Breast epithelium (tissue), 3 donors: ENCODE measurements at regions not wholly inside any gene's neighbourhood (a gene's known extent, or its start where the extent isn't known, plus 50 kb on each side); places are given as distances from the start of the nearest gene placed in this dataset.

ENCODE experiments used
- POLR2A ChIP-seq: fragments of 450-650 bp; IDR thresholded peaks from one replicate; pipeline ENCODE4 v1.6.1; 2016; ENCODE audit warnings: antibody characterized with exemption, mild to moderate bottlenecking, moderate library complexity
- TF ChIP-seq, protein P1 (sequence below), 3 donors: fragments of 450-650 bp; IDR thresholded peaks; one replicate each; pipeline ENCODE4 v1.5.1; 2016 to 2017; ENCODE audit warnings: antibody characterized with exemption in 3 of 3, mild to moderate bottlenecking in 3 of 3, moderate library complexity in 3 of 3

DNA sequence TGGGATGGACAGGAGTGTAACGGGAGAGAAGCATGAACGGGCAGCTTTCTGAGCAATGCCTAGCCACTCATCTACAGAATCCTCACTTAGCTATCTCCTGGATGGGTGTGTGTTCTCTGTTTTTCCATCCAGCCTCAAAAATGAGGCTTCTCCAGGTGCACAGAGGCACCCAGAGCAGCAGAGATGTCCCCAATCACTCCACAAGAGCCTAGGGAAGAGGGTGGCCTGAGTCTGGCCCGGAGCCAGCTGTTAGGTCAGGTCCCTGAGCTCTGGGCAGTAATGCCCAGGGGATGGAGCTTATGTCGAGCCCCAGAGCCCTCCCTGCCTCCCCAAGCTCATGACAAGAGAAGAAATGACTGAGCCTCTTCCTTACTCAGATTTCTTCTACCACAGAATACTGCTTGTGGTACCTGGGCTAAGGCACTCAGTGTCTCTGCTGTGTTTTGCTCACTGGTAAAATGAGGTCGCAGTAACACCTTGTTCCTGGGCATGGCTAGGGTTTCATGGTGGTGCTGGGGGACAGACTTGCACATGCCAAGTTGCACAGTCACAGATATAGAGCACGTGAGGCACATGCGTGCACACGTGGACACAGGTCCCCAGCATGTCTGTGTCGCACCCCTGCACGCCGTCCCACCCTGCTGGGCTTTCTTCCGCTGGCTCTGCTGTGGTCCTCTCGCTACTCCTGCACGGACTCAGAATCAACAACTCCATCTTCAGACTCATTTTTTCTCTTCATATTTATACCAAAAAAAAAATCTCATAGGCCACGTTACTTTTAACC is 86.6 kb upstream of the SOX1 start:
- TF ChIP-seq, protein P1, sequence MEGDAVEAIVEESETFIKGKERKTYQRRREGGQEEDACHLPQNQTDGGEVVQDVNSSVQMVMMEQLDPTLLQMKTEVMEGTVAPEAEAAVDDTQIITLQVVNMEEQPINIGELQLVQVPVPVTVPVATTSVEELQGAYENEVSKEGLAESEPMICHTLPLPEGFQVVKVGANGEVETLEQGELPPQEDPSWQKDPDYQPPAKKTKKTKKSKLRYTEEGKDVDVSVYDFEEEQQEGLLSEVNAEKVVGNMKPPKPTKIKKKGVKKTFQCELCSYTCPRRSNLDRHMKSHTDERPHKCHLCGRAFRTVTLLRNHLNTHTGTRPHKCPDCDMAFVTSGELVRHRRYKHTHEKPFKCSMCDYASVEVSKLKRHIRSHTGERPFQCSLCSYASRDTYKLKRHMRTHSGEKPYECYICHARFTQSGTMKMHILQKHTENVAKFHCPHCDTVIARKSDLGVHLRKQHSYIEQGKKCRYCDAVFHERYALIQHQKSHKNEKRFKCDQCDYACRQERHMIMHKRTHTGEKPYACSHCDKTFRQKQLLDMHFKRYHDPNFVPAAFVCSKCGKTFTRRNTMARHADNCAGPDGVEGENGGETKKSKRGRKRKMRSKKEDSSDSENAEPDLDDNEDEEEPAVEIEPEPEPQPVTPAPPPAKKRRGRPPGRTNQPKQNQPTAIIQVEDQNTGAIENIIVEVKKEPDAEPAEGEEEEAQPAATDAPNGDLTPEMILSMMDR (IDR thresholded peaks at IDR 0.05), result no peak
- no peak for TF ChIP-seq POLR2A
